KG1 (cell line): ENCODE measurements at regions not wholly inside any gene's neighbourhood (a gene's known extent, or its start where the extent isn't known, plus 50 kb on each side); places are given as distances from the start of the nearest gene placed in this dataset.
"Not testable (repeated sequence)": the region's sequence is repeated elsewhere in the genome, so short reads cannot be mapped to it uniquely, and the experiment has no call there.

Experiments used
- DNase-seq: peaks from one replicate; lab custom pipeline; 2025; lab: John Stamatoyannopoulos, UW

DNA sequence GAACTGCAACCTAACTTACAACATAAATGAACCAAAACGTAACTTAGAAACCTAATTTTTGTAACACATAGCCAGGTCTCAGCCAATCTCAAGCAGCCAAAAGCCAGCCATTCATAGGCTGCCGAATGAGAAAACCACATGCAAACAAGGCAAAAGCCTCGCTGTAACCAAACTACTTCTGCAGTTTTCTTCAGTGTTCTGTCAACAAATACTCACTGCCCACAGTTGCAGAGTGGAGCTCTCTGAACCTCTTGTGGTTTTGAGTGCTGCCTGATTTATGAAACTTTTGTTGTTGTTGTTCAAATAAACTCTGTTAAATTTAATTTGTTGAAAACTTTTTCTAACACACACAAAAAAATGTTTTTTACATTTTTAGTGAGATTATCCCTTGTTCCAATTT is 251.2 kb downstream of the PAPSS1 start:
- DNase-seq, result no peak

DNA sequence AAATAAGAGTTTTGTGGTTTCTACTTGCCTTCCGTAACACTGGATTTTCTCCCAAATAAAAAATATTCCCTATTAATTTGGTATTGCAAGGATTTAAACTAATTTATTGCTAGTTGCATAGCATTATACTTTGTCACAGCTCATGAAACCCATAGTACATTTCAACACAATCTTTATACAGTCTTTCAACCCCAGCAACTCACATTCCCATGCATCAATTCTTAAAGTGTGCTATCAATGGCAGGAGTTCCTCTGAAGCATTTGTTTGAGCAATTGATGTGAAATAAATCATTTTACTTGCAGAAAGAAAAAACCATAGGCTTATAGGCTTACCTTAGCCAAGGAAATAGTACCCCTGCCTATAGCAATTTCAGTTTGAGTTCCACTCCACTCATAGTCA is 251.9 kb downstream of the PAPSS1 start:
- DNase-seq, result no peak

DNA sequence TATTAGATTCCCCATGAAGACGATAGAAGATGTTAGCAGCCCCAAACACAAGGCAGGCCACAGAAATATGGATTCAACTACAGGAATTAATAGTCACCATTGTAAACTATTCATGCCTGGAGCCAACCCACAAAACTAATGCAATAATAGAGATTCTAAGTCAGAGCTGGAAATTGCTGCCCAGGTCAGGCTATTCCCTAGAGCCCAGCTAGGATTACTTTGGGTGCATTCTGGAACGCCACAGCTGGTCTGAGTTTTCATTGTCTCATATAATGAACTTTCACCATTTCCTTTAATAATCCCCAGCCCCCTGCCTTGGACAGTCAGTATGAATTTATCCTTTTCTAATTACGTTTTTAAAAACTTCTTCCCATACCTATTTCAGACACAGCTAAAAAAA is 252.6 kb downstream of the PAPSS1 start:
- DNase-seq, result no peak

DNA sequence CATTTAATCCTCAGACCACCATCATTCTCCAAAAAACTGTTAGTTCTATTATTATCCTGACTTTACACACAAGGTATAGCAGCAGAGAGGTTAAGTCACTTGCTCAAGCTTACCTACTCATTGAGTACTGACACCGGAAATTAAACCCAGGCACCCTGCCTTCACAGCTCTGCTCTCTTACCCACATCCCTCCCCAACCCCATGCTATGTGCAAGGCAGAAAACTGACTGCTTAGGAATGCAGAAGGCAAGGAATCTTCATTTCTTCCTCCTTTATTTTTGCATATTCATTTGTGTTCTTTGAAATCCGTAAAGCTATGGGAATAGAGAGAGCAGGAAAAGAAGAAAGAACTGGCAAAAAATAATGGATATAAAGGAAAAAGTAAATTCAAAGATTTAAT is 261.8 kb downstream of the PAPSS1 start:
- no peak for DNase-seq

DNA sequence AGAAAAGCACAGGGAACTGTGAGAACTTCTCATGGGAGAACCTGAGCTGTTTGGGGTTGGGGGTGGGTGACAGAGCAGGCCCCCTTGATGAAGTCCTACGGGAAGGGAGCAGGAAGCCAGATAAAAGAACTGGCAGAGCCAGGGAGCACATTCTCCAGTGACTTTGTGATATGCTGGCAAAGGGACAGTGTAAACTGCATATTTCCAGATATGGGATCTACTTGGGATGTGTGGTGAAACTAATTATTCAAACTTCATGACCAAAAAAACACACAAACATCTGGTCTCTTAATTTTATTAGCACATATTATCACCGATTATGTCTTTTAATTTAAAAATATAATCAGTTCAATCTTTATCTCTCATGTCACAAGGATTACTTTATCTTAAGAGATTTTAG is 266.0 kb downstream of the PAPSS1 start:
- DNase-seq, result no peak

DNA sequence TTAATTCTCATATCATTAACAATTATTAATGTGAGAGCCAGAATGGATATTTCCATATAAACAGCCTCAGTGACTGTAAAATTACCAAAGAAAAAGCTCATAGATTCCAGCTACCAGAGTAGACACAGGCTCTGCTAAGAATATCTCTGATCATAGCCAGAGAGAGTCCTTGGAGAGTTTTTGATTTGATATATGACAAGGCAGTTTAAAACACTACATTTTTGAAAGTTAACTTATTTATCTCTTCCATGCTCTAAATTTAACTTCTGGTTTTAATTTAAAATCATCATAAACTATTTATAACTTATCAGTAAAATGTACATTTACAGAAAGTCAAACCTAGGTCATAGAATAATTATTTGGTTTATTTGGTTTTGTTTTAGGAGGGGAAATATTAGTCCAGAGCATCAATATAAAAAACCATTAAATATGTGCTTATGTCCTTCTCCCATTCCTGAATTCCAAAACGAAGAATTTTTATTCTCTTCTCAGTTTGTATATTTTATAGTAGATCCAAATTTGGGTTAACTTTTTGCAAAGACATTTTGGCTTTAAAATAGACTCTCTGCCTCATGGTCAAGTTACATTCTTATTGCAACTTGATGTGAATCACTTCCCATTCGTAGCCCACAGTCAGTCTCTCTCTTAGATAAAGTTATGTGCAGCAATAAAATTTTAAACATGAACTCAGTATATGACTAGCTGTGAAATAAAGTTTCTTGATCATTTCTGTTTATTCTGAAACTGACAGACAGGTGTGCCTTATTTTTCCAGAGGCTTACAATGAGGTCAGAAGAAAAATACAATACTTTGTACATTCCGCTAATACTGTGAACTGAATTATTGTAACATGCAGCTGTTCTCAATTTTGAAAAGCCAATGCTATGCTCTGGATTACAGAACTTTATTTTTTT is 267.1 kb downstream of the PAPSS1 start:
- DNase-seq, result no peak

DNA sequence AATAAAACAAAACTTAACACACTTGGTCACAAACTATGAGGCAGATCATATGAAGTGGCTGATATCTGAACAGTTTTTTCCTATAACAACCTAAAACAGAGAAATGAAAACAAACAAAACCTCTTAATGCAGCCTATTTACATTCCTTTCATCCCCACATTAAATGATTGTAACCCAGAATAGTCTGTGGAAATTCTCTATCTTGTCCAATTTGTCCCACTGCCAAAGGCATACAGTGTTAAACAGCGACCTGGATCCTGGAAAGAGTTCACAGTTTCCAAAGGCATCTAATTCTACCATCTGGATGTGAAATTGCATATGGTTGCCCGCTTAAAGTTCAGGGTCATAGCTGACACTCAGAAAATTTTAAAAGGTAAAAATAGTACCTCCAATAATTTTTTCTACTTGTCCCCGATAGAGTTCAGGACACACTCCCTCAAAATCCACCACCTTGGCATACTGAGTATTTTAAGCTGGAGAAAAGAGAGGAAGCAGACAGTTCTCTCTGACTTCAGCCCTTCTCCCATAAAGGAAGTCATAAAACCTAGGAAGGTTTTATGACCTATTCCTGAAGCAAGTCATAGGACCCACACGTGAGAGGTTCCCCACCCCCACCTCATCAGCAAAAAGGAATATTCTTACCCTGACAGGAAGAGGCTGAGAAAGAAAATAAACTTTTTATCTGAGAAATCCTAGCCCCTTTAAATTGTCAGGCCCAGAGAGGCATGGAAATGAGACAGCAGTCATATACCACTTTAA is 270.2 kb downstream of the PAPSS1 start:
- DNase-seq, result no peak

DNA sequence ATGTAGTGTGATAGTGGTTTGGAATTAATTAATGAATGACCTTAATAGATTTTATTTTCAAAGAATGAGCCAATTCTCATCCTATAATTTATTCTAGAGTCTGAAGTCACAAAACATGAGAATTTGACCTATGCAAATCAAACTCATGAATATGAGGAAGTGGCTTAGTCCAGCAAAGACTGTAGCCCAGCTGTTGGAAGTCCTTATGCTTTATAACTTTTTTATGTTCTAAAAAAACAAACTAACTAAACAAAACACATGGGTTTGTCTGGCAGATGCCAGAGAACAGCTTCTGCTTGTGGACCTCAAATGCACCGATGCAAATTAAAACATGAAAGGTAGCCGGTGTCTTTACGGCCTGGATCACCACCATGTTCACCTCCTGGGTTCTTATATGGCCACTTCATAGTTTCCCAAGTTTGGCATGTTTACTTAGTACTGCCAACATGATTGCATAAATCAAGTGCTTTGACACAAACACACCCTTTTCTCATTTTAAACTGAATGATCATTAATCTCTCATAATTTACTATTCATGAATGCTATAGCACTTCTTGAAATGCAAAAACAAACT is 277.4 kb downstream of the PAPSS1 start:
- no peak for DNase-seq

DNA sequence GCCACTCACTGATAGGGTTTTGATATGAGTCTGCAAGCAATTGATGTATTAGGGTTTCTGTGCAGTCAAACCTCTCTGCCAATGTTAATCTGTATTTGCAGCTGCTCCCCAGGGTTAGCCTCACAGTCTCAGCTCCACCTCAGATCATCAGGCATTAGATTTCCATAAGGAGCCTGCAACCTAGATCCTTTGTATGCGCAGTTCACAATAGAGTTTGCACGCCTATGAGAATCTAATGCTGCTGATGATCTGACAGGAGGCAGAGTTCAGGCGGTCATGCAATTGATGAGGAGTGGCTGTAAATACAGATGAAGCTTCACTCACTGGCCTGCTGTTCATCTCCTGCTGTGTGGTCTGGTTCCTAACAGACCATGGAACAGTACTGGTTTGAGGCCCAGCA is 280.6 kb downstream of the PAPSS1 start:
- no peak for DNase-seq

DNA sequence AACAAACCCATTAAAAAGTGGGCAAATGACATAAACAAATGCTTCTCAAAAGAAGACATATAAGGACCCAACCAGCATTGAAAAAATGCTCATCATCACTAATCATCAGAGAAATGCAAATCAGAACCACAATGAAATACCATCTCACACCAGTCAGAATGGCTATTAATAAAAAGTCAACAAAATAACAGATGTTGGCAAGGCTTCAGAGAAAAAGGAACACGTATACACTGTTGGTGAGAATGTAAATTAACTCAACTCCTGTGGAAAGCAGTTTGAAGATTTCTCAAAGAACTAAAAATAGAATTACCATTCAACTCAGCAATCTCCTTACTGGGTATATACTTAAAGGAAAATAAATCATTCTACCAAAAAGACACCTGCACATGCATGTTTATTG is 283.6 kb downstream of the PAPSS1 start:
- not testable (repeated sequence) for DNase-seq

DNA sequence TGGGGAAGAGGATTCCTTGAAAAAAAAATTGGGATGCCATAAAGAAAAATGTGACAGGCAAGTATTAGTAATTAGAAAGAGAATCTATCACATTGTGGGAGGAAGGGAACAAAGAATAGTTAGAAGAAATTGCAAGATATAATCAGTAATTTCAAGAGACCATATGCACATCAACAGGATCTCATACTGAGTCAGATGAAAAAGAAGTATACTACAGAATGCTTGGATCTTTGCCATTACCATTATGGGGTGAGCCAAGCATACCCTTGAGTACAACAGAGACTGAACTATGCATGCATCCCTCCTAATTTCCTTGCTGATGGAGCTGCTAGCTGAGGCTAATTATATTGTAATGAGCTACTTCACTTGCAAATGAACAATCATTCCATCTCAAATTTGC is 287.6 kb downstream of the PAPSS1 start:
- no peak for DNase-seq

DNA sequence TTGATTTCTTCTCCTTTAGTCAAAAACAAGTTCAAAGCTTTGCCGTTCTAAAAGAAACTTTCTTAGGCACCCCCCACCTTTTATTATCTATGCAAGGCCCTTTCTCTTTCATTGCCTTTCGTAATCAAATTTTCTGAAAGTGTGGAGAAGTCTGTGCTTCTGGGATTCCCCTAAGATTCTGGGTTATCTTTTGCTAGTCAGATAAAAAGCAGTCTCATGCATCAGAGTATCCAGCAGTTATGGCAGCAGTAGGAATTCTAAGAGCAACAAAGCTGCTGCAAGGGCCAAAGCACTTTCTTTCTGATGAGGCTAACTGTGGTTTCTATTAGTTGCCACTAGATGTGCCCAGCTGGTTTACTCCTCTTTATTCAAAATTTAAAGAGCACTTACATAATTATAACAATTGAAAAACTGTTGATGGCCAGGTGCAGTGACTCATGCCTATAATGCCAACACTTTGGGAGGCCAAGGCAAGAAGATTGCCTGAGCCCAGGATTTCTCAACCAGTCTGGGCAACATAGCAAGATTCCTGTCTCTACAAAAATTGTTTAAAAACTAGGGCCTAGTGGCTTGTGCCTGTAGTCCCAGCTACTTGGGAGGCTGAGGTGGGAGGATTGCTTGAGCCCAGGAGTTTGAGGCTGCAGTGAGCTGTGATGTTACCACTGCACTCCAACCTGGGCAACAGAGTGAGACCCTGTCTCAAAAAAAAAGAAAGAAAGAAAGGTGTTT is 296.2 kb downstream of the PAPSS1 start:
- no peak for DNase-seq

DNA sequence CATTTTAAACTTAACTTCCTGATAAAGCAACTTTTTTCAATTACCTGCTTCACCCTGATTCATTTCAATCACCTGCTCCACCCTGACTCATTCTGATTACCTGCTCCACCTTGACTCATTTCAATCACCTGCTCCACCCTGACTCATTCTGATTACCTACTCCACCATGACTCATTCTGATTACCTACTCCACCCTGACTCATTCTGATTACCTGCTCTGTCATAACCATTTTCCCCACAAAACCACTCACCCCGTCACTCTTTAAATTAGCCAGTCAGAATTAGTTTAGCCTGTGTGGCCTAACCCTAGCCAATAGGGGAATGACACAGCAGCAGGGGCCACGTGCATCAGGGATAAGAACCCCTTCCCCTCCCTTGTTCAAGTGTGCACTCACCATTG is 300.5 kb downstream of the PAPSS1 start:
- not testable (repeated sequence) for DNase-seq

DNA sequence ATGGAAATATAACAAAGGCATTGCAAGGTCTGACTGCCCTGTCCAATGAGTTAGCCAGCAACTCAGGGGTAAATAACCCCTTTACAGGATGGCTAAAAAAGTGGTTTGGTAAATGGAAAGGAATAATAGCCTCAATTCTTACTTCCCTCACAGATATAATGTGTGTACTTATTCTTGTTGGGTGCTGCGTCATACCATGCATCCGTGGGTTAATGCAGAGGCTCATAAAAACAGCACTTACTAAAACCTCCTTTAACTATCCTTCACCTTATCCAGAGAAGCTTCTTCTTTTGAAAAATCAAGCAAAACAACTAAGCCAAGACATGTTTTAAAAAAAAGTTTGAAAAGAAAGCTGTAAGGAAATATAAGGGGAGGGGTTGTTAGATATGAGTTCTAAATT is 301.0 kb downstream of the PAPSS1 start:
- no peak for DNase-seq

DNA sequence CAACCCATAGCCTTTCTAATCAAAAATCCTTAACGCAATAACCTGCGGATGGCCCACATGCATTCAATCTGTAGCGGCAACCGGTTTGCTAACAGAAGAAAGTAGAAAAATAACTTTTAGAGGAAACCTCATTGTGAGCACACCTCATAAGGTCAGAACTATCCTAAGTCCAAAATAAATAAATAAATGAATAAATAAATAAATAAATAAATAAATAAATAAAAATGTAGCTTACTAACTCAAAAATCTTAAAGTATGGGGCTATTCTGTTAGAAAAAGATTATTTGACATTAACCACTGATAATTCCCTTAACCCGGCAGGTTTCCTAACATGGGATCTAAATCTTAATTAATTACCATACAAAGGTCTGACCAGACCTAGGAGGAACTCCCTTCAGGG is 304.5 kb downstream of the PAPSS1 start:
- not testable (repeated sequence) for DNase-seq

DNA sequence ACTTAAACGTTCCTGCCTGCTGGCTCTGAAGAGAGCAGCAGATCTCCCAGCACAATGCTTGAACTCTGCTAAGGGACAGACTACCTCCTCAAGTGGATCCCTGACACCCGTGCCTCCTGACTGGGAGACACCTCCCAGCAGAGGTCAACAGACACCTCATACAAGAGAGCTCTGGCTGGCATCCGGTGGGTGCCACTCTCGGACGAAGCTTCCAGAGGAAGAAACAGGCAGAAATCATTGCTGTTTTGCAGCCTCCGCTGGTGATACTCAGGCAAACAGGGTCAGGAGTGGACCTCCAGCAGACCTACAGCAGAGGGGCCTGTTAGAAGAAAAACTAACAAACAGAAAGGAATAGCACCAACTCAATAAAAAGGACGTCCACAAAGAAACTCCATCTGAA is 310.2 kb downstream of the PAPSS1 start:
- DNase-seq, result not testable (repeated sequence)

DNA sequence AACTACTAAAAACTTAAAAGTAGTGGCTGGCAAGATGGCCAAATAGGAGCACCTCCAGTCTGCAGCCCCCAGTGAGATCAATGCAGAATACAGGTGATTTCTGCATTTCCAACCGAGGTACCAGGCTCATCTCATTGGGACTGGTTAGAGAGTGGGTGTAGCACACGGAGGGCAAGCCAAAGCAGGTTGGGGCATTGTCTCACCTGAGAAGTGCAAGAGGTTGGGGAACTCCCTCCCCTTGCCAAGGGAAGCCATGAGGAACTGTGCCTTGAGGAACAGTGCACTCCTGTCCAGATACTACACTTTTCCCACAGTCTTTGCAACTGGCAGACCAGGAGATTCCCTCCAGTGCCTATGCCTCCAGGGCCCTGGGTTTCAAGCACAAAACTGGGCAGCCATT is 311.1 kb downstream of the PAPSS1 start:
- no peak for DNase-seq

DNA sequence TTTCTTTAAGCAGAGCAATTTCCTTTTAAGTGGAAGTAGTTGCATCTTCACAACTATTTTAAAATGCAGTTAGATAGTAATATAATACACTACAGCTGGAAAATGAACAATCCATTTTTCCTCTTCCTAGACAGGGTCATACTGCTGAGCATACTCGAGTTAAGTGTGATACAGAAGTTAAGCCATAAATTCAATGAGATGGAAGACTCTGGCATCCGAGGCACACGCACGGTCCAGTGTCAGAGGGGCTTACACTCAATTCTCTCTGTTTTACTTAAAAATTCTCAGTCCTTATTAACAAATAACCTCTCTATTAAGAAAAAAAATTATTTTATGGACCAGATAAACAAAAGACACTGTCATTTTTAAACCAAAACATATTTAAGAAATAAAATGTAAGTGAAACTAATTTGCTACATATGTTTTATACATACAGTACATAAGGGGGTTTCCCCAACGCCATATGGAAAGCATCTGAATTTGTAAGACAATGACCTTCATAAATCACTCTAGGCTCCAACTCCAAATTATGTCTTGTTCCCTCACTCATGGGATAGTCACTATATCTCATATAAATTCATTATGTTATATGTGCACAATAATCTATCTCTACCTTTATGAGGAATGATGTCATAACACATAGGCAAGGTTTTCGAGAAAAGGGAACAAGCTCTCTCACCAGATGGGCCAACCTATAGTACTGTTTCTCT is 315.3 kb downstream of the PAPSS1 start:
- DNase-seq, result no peak

DNA sequence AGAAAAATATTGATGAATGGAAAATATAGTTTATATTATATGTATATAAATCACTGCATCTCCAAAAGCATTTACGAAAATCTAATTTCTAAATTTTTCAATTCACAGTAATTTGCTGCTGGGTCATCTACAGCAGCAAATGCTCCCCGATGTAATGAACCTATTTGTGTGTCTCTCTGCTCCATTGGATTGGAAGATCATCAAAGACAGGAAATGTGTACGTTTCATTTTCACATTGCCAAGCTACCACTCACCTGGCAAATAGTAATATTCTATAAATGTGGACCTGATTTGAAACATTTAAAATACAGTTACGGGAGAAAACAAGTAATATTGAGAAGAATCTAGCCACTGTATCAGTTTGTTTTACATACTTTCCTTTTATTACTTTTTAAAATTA is 317.7 kb downstream of the PAPSS1 start:
- DNase-seq, result no peak

DNA sequence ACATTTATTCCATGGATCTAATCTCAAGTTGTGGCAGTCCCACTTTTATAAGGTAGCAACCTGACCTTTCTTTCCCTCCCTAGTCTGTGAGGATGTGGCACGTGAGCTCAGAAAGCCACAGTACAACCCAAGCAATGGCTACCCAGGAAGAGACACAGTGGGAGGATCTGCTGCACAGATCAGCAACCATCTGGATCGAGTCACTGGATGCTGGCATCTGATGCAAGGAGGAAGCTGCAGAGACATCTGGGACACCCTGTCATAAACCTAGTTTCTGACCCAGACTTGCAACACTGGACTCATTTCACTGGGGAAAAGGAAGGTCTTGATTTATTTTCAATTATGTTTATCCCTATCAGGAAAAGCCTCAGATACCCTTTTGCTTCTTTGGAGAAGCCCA is 327.1 kb downstream of the PAPSS1 start:
- DNase-seq, result no peak

DNA sequence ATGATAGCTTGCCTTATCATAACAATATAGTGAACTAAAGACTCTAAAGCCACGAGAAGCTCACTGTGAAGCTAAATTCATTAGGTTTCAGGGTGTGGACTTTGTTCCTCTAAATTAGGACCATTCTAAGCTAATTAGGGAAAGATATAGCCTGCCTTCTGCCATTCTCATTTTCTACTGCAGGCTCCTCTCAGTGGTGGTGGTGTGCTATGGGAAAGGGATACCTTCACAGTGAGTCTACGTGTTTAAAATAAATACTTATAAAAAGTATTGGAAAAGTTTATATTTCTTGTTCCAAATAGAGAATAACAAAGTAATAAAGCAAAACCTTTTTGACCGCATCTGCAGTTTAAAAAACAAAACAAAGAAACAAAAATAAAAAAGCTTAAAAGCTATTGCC is 327.7 kb downstream of the PAPSS1 start:
- DNase-seq, result no peak

DNA sequence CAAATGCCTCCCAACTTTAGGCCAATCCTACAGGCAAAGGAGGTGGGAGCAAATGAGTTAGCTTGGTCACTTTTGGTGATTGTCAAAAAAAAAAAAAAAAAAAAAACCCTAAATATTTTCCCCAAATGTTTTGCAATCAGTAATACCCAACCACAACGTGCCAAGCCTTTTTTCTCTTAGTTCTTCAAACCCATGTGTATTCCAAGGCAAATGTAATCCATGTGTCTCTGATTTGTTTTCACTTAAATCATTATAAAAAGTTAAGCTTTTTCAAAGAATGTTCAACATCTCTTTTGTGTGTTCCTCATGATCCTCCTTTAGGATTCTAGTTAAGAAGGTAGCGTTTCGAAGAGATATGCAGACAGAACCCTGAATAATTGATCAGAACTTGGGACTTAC is 328.4 kb downstream of the PAPSS1 start:
- DNase-seq, result no peak
